GM23338 (cell line): ENCODE measurements at regions not wholly inside any gene's neighbourhood (a gene's known extent, or its start where the extent isn't known, plus 50 kb on each side); places are given as distances from the start of the nearest gene placed in this dataset.

Experiments used
- ATAC-seq: fragments of 200-7000 bp; cut with Tn5 transposase; 3 replicates; pipeline ENCODE4 v1.9.1; 2020
- DNase-seq: peaks from one replicate; pipeline ENCODE4 v3.0.0-alpha.2; 2015; ENCODE audit warnings: low spot score
- H2AFZ ChIP-seq: fragments of 200-600 bp; sonication (generic); 2 replicates; pipeline ENCODE4 v1.8.0; 2016; ENCODE audit warnings: antibody characterized with exemption, mild to moderate bottlenecking, moderate library complexity
- H3F3A ChIP-seq: fragments of 200-600 bp; sonication (generic); replicated peaks from 2 replicates; pipeline ENCODE4 v1.8.0; 2017; ENCODE audit warnings: antibody characterized with exemption, mixed run types, low read depth
- H3K27ac ChIP-seq: fragments of 200-600 bp; sonication (generic); 2 replicates; pipeline ENCODE4 v1.6.1; 2016; ENCODE audit warnings: low read depth
- H3K27me3 ChIP-seq: fragments of 200-600 bp; sonication (generic); 2 replicates; pipeline ENCODE4 v1.8.0; 2016; ENCODE audit warnings: mild to moderate bottlenecking, mixed run types, moderate library complexity; ENCODE audit not compliant: insufficient read depth
- H3K36me3 ChIP-seq: fragments of 200-600 bp; sonication (generic); 2 replicates; pipeline ENCODE4 v1.8.0; 2016; ENCODE audit warnings: mild to moderate bottlenecking; ENCODE audit not compliant: insufficient read depth
- H3K4me1 ChIP-seq: fragments of 200-600 bp; sonication (generic); 2 replicates; pipeline ENCODE4 v1.8.0; 2016; ENCODE audit warnings: mild to moderate bottlenecking, moderate library complexity; ENCODE audit not compliant: insufficient read depth
- H3K4me2 ChIP-seq: fragments of 200-600 bp; sonication (generic); 2 replicates; pipeline ENCODE4 v1.7.1; 2017; ENCODE audit warnings: mixed run types
- H3K4me3 ChIP-seq: fragments of 200-600 bp; sonication (generic); 2 replicates; pipeline ENCODE4 v1.6.1; 2016; ENCODE audit warnings: mixed run types
- H3K79me2 ChIP-seq: fragments of 200-600 bp; sonication (generic); replicated peaks from 2 replicates; pipeline ENCODE4 v1.8.0; 2017; ENCODE audit warnings: mild to moderate bottlenecking; ENCODE audit not compliant: insufficient read depth
- H3K9me2 ChIP-seq: fragments of 200-600 bp; sonication (generic); 2 replicates; pipeline ENCODE4 v1.8.0; 2017; ENCODE audit not compliant: insufficient read depth
- H4K20me1 ChIP-seq: fragments of 200-600 bp; sonication (generic); replicated peaks from 2 replicates; pipeline ENCODE4 v1.8.0; 2017; ENCODE audit warnings: mild to moderate bottlenecking; ENCODE audit not compliant: insufficient read depth
- H3K27ac Mint-ChIP-seq: 2 replicates; pipeline ENCODE4 v1.8.0; 2020; ENCODE audit warnings: inconsistent platforms, mild to moderate bottlenecking, moderate library complexity, mixed read lengths
- H3K27me3 Mint-ChIP-seq: 3 replicates; pipeline ENCODE4 v1.8.0; 2022; ENCODE audit warnings: low read depth, mild to moderate bottlenecking, moderate library complexity, mixed read lengths, inconsistent platforms; ENCODE audit not compliant: insufficient read depth, poor library complexity
- H3K36me3 Mint-ChIP-seq: 3 replicates; pipeline ENCODE4 v1.8.0; 2021; ENCODE audit warnings: low read depth, mild to moderate bottlenecking, inconsistent platforms, moderate library complexity, mixed read lengths
- H3K4me1 Mint-ChIP-seq: 3 replicates; pipeline ENCODE4 v1.8.0; 2020; ENCODE audit warnings: mild to moderate bottlenecking, inconsistent platforms, mixed read lengths
- H3K4me3 Mint-ChIP-seq: 3 replicates; pipeline ENCODE4 v1.8.0; 2021; ENCODE audit warnings: moderate library complexity, mild to moderate bottlenecking, inconsistent platforms, mixed read lengths
- H3K9me3 Mint-ChIP-seq: 3 replicates; pipeline ENCODE4 v1.8.0; 2020; ENCODE audit warnings: moderate library complexity, mild to moderate bottlenecking, inconsistent platforms, mixed read lengths
- CREB1 ChIP-seq: fragments of 250-450 bp; sonication (Bioruptor Pico); IDR thresholded peaks from 2 replicates; pipeline ENCODE4 v1.5.0; 2020; ENCODE audit warnings: low read depth, mild to moderate bottlenecking, moderate library complexity
- ETS1 ChIP-seq: IDR thresholded peaks from 2 replicates; pipeline ENCODE4 v1.6.1; 2016; ENCODE audit warnings: antibody characterized with exemption
- EZH2 ChIP-seq: fragments of 200-600 bp; sonication (generic); IDR thresholded peaks from one replicate; pipeline ENCODE4 v1.8.0; 2017; ENCODE audit warnings: antibody characterized with exemption, mild to moderate bottlenecking, low read depth; ENCODE audit not compliant: unreplicated experiment
- EZH2phosphoT487 ChIP-seq: fragments of 200-600 bp; sonication (generic); IDR thresholded peaks from one replicate; pipeline ENCODE4 v1.8.1; 2018; ENCODE audit warnings: antibody characterized with exemption; ENCODE audit not compliant: unreplicated experiment
- NANOG ChIP-seq: IDR thresholded peaks from 2 replicates; pipeline ENCODE4 v1.6.1; 2016; ENCODE audit warnings: antibody characterized with exemption, borderline replicate concordance
- POLR2AphosphoS5 ChIP-seq: IDR thresholded peaks from 2 replicates; pipeline ENCODE4 v1.6.1; 2016; ENCODE audit warnings: antibody characterized with exemption, low read depth
- STAT1 ChIP-seq: IDR thresholded peaks from one replicate; pipeline ENCODE4 v1.6.1; 2016; ENCODE audit warnings: antibody characterized with exemption; ENCODE audit not compliant: unreplicated experiment
- ZNF114 ChIP-seq: fragments of 250-450 bp; sonication (Bioruptor Pico); IDR thresholded peaks from 2 replicates; pipeline ENCODE4 v1.5.0; 2020; ENCODE audit warnings: mild to moderate bottlenecking, moderate library complexity
- ZNF331 ChIP-seq: fragments of 250-450 bp; sonication (Bioruptor Pico); IDR thresholded peaks from 2 replicates; pipeline ENCODE4 v1.5.0; 2020; ENCODE audit warnings: low read depth, mild to moderate bottlenecking, moderate library complexity
- TF ChIP-seq, protein P1 (sequence below), 2 experiments: fragments of 200-600 bp in 1 of 2; sonication (generic) in 1 of 2; conservative IDR thresholded peaks; 2 replicates each; pipeline versions ENCODE4 v1.5.1 to v1.6.1; 2016 to 2017; ENCODE audit warnings: antibody characterized with exemption in 2 of 2, low read depth in 2 of 2, mild to moderate bottlenecking in 2 of 2, moderate library complexity in 1 of 2
- TF ChIP-seq, protein P2 (sequence below): IDR thresholded peaks from one replicate; pipeline ENCODE4 v1.6.1; 2018; ENCODE audit warnings: antibody characterized with exemption; ENCODE audit not compliant: unreplicated experiment

GRCh38 chr20:40855269-40855668 lies 166.2 kb upstream of the MAFB start:
- TF ChIP-seq EZH2 (no peak), POLR2AphosphoS5 (no peak), EZH2phosphoT487 (no peak), NANOG (no peak), ETS1 (no peak), ZNF331 (CRISPR knock-in tag) (no peak)
- H3K4me3 Mint-ChIP-seq, result no peak overlapping the region
- no peaks in the 10 kb centered on the region for H3K36me3 ChIP-seq
- ATAC-seq (no peak), DNase-seq (no peak)
- H3K9me2 ChIP-seq, result peaks cover 2% of the 10 kb centered on the region; the same call in 1 of the 2 replicates
- peaks cover 30% of the 10 kb centered on the region for H3K4me1 Mint-ChIP-seq
- no peak overlapping the region for H2AFZ ChIP-seq
- no peak overlapping the region for H3K4me3 ChIP-seq
- no peaks in the 10 kb centered on the region for H3K79me2 ChIP-seq
- no peak overlapping the region for H3K27ac ChIP-seq
- no peaks in the 10 kb centered on the region for H4K20me1 ChIP-seq
- no peak overlapping the region for H3K27ac Mint-ChIP-seq
- H3K27me3 ChIP-seq, result no peaks in the 10 kb centered on the region
- H3K9me3 Mint-ChIP-seq, result no peaks in the 10 kb centered on the region; the same call in 2 of the 3 replicates
- peaks cover 9% of the 10 kb centered on the region for H3K27me3 Mint-ChIP-seq
- no peak overlapping the region for H3K4me2 ChIP-seq
- no peaks in the 10 kb centered on the region for H3F3A ChIP-seq
- H3K36me3 Mint-ChIP-seq, result no peaks in the 10 kb centered on the region
- H3K4me1 ChIP-seq, result peaks cover 26% of the 10 kb centered on the region

- no peaks in the 10 kb centered on the region for H3K9me2 ChIP-seq
- no peaks in the 10 kb centered on the region for H3K36me3 ChIP-seq
- no peak overlapping the region for H3K4me3 ChIP-seq
- peaks cover 30% of the 10 kb centered on the region for H3K4me1 Mint-ChIP-seq
- no peak overlapping the region for H2AFZ ChIP-seq
- H3K27ac ChIP-seq, result no peak overlapping the region
- peaks cover 10% of the 10 kb centered on the region for H3K27me3 Mint-ChIP-seq
- no peaks in the 10 kb centered on the region; the same call in 2 of the 3 replicates for H3K9me3 Mint-ChIP-seq
- H4K20me1 ChIP-seq, result no peaks in the 10 kb centered on the region
- H3F3A ChIP-seq, result no peaks in the 10 kb centered on the region
- no peak overlapping the region for H3K4me3 Mint-ChIP-seq
- H3K36me3 Mint-ChIP-seq, result no peaks in the 10 kb centered on the region
- H3K79me2 ChIP-seq, result no peaks in the 10 kb centered on the region
- ATAC-seq, result no peak
- no peak overlapping the region for H3K4me2 ChIP-seq
- no peak for DNase-seq
- H3K4me1 ChIP-seq, result peaks cover 26% of the 10 kb centered on the region
- no peak overlapping the region for H3K27ac Mint-ChIP-seq
- no peaks in the 10 kb centered on the region for H3K27me3 ChIP-seq
- TF ChIP-seq, protein P1, sequence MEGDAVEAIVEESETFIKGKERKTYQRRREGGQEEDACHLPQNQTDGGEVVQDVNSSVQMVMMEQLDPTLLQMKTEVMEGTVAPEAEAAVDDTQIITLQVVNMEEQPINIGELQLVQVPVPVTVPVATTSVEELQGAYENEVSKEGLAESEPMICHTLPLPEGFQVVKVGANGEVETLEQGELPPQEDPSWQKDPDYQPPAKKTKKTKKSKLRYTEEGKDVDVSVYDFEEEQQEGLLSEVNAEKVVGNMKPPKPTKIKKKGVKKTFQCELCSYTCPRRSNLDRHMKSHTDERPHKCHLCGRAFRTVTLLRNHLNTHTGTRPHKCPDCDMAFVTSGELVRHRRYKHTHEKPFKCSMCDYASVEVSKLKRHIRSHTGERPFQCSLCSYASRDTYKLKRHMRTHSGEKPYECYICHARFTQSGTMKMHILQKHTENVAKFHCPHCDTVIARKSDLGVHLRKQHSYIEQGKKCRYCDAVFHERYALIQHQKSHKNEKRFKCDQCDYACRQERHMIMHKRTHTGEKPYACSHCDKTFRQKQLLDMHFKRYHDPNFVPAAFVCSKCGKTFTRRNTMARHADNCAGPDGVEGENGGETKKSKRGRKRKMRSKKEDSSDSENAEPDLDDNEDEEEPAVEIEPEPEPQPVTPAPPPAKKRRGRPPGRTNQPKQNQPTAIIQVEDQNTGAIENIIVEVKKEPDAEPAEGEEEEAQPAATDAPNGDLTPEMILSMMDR (conservative IDR thresholded peaks at IDR 0.05; ENCODE audit: low read depth in 2 of 2), result no peak
- TF ChIP-seq, protein P2, sequence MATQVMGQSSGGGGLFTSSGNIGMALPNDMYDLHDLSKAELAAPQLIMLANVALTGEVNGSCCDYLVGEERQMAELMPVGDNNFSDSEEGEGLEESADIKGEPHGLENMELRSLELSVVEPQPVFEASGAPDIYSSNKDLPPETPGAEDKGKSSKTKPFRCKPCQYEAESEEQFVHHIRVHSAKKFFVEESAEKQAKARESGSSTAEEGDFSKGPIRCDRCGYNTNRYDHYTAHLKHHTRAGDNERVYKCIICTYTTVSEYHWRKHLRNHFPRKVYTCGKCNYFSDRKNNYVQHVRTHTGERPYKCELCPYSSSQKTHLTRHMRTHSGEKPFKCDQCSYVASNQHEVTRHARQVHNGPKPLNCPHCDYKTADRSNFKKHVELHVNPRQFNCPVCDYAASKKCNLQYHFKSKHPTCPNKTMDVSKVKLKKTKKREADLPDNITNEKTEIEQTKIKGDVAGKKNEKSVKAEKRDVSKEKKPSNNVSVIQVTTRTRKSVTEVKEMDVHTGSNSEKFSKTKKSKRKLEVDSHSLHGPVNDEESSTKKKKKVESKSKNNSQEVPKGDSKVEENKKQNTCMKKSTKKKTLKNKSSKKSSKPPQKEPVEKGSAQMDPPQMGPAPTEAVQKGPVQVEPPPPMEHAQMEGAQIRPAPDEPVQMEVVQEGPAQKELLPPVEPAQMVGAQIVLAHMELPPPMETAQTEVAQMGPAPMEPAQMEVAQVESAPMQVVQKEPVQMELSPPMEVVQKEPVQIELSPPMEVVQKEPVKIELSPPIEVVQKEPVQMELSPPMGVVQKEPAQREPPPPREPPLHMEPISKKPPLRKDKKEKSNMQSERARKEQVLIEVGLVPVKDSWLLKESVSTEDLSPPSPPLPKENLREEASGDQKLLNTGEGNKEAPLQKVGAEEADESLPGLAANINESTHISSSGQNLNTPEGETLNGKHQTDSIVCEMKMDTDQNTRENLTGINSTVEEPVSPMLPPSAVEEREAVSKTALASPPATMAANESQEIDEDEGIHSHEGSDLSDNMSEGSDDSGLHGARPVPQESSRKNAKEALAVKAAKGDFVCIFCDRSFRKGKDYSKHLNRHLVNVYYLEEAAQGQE, result no peak
- no peak for TF ChIP-seq ETS1
- no peak for TF ChIP-seq POLR2AphosphoS5
- no peak for TF ChIP-seq STAT1
- no peak for TF ChIP-seq CREB1 (CRISPR knock-in tag)
- no peak for TF ChIP-seq ZNF114 (CRISPR knock-in tag)
These were observed 167.6 kb upstream of the MAFB start for GRCh38 chr20:40856653-40857052.
